Stimulated activated naive CD4-positive, alpha-beta T cell (primary cell): ENCODE measurements at regions not wholly inside any gene's neighbourhood (a gene's known extent, or its start where the extent isn't known, plus 50 kb on each side); places are given as distances from the start of the nearest gene placed in this dataset.

ENCODE experiments used
- DNase-seq, 6 experiments: peaks; one replicate each; lab custom pipeline; 2025; lab: John Stamatoyannopoulos, UW

DNA sequence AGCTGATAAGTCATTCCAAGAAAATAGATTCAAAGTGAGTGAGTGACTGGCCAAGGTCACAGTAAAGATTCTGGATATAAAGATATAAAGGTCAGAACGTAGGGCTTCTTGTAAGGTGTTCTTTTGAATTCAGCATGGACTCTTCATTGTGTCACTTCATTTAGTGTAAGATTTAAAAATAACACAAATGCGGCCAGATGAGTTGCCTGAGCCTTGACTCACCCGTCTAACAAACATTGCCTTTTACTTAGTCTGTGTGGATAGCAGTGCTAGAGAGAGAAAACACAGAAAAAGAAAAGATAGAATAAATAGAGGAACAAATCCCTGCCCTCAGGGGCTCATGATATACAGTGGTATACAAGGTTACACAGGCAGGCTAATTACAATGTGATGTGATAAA lies 223.4 kb downstream of the PLPP3 start:
- DNase-seq, result no peak

DNA sequence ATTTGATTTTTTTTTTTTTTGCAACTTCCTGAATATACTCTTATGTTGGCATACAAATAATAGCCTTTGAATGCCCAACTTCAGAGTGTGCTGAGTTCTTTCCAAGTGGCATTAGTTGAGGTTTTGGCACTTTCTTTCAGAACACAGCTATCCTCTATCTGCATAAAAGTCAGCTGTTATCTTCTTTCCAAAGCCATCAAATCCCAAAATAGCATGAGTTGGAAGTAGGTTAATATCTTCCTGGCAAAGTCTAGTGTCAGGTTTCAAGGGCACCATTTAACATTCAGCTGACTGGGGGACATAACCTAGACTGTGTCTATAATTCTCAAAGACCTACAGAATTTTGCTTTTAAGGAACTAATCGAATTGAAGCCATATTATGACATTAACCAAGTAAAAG lies 223.9 kb downstream of the PLPP3 start:
- DNase-seq, result no peak

DNA sequence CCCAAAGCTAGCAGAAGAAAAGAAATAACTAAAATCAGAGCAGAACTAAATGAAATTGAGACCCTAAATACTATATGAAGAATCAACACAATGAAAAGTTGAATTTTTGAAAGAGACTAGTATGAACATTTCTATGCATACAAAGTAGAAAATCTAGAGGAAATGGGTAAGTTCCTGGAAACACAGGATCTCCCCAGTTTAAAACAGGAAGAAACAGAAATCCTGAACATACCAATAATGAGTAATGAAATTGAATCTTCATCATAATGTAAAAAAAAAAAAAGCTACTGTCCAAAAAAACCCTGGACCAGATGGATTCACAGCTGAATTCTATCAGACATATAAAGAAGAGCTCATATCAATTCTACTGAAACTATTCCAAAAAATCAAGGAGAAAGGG lies 233.5 kb downstream of the PLPP3 start:
- DNase-seq, result no peak

DNA sequence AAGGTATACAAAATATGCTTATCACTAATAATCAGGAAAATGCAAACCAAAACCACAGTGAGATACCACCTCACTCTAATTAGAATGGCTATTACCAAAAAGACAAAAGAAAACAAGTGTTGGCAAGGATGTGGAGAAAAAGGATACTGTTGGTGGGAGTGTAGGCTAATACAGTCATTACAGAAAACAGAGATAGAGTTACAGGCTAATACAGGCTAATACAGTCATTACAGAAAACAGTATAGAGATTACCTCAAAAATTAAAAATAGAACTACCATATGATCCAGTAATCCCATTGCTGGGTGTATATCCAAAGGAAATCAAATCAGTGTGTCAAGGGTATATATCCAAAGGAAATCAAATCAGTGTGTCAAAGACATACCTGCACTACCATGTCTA lies 238.4 kb downstream of the PLPP3 start:
- DNase-seq, result no peak

DNA sequence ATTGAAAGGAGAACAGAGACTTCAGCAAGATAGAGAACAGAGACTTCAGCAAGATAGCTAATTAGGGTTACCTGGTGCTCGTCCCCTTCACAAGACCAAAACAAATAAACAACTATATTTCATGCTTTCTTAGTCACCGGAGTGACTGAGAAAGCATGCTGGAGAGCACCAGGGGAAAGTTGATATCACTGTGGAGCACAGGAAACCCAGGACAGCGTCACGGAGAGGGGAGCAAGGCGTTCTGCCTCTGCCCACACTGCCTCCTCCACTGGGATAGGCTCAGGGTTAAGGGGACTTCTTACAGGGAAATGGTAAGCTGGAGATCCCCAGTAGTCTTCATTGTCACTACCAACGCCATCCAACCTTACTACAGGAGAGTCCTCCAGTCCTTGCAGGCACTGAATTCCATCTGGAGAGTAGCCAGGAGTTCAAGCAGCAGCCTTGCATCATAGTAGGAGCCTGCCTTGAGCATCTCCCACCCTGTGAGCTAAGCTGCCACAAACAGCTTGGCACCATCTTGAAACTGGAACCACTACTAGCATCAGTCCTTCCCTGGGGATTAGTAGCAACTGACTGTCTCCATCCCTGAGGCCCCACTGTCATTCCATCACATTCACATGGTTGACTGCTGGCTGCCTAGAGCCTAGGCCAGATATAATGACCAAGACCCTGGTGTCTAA lies 239.4 kb downstream of the PLPP3 start:
- no peak for DNase-seq

DNA sequence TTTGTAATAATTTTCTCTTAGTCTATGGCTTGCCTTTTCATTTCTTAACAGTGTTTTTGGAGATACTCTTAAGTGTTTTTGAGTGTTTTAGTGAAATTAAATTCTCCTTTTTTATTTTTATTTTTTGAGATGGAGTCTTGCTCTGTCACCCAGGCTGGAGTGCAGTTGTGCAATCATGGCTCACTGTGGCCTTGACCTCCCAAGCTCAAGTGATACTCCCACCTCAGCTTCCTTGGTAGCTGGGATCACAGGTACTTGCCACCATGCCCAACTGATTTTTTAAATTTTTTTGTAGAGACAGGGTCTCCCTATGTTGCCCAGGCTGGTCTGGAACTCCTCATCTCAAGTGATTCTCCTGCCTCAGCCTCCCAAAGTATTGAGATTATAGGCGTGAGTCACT lies 240.3 kb downstream of the PLPP3 start:
- no peak for DNase-seq

DNA sequence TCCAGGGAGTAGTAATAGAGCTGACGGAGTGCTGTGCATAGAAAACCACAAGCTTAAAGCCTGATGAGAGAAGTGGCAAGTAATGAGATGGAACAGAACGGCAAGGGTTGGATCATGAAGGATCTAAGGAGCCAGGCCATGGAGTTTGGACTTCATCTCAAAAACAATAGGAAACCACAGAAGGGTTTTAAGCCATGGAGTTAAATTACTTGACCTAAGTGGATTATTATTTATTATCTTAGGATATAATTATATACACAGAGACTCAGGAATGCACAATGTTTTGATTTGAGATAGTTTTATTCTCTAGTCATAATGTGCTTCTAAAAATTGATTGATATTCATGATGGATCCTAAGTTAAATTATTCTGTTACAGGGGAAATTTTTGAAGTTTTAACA lies 242.4 kb downstream of the PLPP3 start:
- no peak for DNase-seq

DNA sequence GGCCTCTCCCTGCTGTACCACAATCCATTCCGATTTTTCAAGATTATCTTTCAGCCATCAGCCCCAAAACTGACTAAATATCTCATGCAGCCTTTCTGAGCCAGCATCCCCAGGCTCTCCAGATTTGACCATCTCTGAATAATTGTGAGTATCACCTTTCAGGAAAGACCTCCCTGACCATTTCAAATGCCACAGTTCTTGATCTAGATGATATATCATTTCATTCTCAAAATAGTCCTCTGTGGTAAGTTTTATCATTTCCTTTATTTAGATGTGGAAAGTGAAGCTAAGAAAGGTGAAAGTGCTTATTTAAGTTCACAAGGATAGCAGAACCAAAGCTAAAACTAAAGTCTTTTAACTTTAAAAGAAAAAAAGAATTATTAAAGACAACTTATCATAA lies 244.0 kb downstream of the PLPP3 start:
- DNase-seq, result no peak

DNA sequence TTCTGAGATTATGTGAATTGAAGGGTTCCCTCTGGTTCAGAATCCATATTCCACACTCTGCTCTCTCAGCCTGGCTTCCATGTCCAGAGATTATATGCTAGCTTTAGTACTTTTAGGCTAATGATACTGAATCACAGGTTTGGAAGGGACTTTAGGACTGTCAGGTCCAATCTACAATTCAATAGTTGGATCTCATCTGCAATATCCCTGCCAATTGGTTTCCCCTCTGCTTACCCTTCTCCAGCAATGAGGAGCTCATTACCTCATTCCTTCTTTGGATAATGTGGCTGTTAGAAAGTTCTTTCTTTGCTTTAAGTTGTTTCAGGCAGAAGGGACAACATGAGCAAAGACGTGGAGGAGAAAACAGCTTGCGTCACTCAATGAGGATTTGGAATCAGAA lies 245.3 kb downstream of the PLPP3 start:
- DNase-seq, result no peak

DNA sequence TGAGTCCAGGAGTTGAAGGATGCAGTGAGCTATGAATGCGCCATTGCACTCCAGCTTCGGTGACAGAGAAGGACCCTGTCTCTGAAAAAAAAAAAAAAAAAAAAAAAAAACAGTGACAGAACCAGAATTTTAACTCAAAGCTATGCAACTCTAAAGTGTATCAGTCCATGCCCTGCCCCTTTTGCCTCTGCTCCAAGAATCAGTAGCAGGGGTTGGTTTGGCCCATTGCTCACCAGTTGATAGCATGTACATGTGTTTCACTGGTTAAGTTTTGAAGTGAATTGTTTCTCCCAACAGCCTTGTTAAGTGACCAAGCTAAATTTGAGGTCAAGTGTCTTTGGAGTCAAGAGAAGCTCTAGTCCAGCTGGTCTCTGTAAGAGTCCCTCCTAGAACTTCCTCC lies 245.9 kb downstream of the PLPP3 start:
- no peak for DNase-seq

DNA sequence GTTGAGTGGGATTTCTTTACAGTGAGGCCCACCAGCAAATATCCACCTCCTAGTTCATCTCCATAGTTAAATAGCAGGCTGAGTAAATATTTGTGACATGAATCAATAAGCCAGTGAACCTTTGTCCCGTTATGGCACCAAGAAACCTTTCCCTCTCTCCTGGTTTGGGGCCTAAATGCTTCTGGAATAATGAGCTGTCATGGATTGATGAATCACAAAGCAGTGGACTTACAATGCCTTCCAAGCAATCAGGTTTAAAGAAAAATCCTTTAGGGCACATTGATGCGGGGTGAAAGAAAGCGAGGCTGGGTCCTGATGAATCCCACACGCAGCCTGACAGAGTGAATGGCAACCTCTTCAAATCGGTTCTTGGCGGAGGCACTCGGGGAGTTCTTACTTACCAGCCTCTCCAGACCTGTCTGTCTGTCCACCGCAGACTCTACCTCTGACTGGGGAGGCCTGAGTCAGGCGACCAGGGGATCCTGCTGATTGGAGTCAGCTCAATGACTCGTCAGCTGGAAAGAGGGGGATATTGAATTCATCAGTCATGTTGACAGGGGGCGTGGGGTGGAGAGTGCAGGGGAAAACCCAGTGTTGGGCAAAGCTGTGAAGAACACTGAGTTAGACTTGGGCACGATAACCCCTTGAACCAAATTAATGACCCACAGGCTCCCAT lies 247.3 kb downstream of the PLPP3 start:
- DNase-seq, result no peak

DNA sequence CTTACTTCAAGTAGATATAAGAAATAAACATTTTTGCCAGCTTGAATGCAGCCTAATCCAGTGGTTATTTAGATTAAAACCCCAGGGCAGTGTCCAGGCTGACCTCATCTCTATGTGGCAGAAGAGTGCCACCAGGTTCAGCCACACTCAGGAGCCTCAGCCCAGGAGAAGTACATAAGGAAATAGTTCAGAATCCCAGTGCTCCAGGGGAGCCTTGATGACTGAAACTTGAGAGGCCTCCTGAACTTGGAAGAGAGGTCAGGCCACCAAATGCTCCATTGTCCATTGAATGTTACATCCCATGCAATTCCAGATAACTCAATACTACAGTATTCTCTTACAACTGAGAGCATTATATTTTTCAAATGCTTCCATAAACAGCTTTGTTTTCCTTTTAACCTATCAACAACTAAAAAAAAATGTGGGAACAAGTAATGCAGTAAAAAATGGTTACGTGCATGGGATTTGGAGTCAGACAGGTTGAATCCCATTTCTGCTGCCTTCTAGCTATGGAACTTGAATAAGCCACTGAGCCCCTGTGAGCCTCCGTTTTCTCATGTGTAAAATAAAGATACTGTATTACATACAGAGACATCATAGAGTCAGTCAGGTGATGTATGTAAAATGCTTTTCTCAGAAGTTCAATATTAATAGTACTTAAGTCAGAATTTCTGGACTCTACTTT lies 248.0 kb downstream of the PLPP3 start:
- DNase-seq, result no peak

DNA sequence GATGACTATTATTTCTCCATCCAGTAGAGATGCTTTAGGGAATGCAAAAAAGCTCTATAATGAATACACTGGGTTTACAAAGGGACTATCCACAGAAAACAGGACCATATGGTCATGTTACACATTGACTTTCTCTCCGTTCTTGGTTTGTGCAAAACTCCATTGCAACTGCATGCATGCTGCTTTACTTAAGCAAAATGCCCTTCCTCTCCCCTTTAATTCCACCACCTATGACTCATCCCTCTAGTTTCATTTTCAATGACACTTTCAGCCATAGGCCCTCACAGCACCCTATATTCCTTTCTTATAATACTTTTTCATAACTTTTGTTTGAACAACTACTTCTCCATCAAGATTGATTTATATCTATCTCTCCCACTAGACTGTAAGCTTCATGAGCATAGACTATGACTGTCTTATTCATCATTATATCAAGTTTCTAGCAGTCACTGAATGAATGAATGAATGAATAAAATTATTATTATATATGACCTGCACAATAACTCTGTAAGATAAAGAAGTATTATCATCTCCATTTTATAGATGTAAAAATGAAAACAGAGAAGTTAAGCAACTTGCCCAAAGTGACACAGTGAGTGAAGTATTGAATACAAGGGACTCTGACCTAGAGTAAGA lies 248.9 kb downstream of the PLPP3 start:
- DNase-seq, result no peak

DNA sequence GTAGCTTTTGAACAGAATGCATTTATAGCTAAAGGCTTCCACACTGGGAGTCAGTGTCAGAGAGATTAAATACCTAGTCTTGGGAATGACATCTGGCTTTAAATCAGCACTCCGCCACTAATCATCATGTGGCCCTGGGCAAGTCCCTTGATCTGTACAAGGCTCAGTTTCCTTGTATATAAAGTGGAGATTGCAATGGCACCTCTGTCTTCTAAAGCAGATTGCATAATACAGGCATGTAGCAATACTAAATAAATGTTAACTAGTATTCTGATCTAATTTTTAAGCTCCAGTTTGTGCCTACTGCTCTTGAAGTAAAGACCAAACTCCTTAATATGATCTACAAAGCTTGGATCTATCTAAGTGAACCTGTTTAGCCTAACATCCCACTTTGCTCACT lies 249.4 kb downstream of the PLPP3 start:
- no peak for DNase-seq

DNA sequence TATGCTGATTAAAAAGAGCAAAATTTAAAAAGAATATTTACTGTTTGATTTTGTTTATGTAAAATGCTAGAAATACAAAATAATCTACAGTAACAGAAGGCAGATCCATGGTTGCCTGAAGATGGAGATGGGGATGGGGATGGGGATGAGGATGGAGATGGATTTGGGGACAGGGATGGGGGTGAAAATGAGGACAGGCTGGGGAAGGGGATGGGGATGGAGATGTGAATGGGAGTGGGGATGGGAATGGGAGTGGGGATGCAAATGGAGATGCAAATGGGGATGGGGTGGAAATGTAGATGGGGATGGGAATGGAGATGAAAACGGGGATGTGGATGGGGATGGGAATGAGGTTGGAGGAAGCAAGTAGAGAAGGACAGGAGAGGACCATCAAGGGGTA lies 252.2 kb downstream of the PLPP3 start:
- DNase-seq, result no peak

DNA sequence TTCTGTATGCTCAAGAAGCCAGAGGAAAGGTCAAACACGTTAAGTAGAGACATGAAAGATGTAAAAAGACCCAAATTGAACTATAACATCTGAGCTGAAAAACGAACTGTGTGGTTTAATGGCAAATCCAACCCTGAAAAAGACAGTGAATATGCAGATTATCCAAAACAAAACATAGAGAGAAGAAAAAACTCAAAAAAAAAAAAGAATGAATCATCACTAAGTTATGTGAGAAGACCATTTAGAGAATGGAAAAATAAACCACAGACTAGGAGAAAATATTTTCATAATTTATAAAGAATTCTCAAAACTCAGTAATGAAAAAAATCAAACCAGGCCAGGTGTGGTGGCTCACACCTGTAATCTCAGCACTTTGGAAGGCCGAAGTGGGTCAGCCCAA lies 253.3 kb downstream of the PLPP3 start:
- DNase-seq, result no peak

DNA sequence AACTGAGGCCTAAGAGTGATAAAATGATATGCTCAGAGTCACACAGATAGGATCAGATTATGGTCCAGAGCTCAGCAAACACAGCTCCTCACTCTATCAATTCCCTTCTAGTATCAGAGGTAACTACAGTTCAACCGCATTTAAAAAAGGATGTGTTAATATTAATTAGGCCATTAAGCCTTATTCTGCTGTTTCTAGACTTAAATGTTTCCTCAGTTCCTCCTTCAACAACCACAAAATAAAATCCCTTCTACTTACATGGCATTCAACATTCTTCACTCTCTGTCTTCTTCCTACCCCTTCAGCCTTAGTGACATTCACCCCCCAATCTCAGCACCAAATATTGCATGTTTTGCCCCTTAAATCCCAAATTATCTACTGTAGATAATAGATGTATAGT lies 254.9 kb downstream of the PLPP3 start:
- no peak for DNase-seq

DNA sequence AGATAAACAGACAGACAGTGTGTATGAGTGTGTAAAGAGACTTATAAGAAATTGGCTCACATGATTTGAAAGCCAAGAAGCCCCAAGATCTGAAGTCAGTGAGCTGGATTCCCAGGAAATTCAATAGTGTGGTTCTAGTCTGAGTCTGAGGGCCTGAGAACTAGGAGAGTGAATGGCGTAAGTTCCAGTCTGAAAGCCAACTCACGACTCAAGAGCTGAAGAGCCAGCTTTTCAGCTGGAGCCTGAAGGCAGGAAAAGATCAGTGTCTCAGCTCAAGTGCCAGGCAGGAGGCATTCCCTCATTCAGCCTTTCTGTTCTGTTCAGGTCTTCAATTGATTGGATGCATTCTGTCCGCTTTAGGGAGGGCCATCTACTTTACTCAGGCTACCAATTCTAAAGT lies 257.2 kb downstream of the PLPP3 start:
- DNase-seq, result no peak

DNA sequence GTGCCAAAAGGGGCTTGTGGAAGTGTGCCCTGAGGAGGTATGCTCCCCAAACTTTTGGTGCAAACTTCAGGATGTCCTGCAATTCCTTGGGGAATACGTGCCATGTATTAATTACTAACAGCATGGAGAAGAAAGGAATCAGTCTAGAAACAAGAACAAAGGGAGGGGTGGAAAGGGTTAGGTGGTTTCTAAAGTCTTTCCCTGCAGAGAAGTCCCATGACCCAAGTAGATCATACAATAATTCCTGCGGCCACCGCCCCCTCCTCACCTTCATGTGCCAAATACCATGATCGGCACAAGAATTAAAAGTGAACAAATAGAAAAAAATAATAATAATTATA lies 258.2 kb downstream of the PLPP3 start:
- DNase-seq, result no peak

DNA sequence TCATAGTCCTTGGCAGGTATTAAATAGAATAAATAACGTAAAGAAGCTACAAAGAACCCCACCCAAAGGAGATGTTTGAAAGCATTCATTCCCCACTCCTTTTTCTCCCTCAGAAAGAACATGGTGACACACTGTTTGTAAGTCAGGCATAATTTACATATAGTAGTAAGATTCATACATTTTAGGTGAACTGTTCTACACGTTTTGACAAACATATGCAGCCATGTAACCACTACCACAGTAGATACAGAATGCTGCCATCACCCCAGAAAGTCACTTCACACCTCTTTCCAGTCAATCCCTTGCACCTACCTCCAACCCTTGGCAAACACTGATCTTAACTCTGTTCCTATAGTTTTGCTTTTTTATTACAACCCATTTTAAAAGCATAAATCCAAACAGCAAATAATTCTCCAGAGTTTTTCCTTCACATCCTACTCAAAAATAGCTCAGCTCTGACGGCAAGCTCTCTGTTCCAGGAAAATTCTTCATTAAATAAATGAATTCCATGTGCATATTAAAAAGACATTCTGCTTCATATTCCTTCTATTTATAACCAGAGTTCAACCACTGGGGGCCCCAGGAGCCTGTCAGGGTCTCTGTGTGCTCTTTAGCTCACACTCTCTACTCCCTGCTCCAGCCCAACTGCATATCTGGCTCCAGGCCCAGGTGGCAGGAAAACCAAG lies 258.8 kb downstream of the PLPP3 start:
- DNase-seq, result no peak

DNA sequence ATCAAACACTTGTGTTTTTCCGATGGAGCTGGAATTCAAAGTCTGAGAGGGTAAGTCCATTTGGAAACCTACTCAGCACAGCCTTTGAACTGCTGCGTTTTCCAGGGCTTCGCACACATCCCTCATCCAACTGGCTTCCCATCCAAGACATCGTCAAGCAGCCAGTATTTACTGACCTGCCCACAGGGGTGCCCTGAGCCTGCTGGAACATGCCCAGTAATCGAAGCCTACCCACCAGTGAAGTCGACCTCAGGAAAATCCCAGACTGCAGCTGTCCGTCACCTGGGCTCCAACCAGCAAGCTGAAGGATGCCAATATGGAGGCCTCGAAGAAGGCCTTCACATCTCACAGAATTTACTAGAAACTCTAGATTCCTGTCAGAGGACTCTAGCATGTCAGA lies 261.6 kb downstream of the PLPP3 start:
- no peak for DNase-seq

DNA sequence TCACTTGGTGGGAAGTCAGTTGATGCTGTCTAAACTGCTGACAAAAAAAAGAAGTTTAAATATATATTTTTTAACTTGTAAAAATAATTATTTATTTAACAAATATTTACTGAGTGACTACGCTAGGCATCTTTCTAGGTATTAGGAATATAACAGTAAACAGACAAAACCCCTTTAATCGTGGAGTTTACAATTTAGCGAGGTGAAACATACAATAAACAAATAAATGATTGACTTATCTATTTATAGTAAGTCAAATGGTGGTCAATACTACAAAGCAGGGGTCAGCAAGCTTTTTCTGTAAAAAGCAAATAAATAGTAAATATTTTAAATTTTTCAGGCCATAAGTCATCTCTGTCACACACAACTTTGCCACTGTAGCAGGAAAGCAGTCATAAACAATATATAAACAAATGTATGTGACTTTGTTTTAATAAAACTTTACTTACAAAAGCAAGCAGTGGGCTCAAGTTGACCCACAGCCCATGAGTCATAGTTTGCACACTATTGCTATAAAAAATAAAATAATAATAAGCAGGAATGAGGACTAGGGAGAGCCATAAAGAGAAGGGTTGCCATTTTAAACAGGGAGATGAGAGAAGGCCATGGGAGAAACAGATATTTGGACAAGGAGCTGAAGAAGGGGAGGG lies 263.9 kb downstream of the PLPP3 start:
- DNase-seq, result no peak
